Panc1 (cell line): ENCODE measurements at regions not wholly inside any gene's neighbourhood (a gene's known extent, or its start where the extent isn't known, plus 50 kb on each side); places are given as distances from the start of the nearest gene placed in this dataset.

Experiments used
- POLR2AphosphoS5 ChIP-seq: IDR thresholded peaks from 2 replicates; pipeline ENCODE4 v1.6.1; 2012; ENCODE audit warnings: mild to moderate bottlenecking, low read depth, low read length, moderate library complexity
- SIN3A ChIP-seq: IDR thresholded peaks from 2 replicates; pipeline ENCODE4 v1.6.1; 2012; ENCODE audit warnings: low read depth, mild to moderate bottlenecking, low read length, moderate library complexity, borderline replicate concordance; ENCODE audit not compliant: insufficient read depth
- TCF7L2 ChIP-seq: IDR thresholded peaks from 2 replicates; pipeline ENCODE4 v1.6.1; 2011; ENCODE audit warnings: mild to moderate bottlenecking, low read depth, low read length, inconsistent platforms
- TF ChIP-seq, protein P1 (sequence below): fragments of 450-650 bp; IDR thresholded peaks from 2 replicates; pipeline ENCODE4 v1.5.1; 2017; ENCODE audit warnings: mild to moderate bottlenecking
- TF ChIP-seq, protein P2 (sequence below), 2 experiments: IDR thresholded peaks; 2 replicates each; pipeline ENCODE4 v1.6.1; 2011 to 2012; ENCODE audit warnings: low read depth in 2 of 2, control low read depth in 1 of 2, low read length in 1 of 2, mild to moderate bottlenecking in 1 of 2, moderate library complexity in 1 of 2; ENCODE audit not compliant: insufficient read depth in 1 of 2

DNA sequence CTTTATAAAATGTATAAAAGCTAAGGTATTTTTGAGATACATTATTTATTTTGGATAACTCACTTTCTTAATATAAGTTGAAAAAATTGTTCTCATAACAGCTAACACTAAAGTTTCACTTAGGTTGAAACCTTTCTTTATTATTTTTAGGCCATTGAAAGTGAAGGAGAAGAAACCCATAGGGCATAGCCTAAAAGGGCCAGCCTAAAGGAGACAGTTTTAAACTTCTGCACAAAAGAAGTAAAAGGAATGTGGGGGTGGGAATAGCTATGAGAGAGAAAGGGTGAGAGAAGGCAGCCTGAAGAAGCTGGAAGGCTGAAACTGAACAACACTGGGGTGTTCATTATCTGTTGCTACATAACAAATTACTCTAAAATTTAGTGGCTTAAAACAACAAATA is 57.6 kb upstream of the RAPGEF2 start:
- TF ChIP-seq, protein P1, sequence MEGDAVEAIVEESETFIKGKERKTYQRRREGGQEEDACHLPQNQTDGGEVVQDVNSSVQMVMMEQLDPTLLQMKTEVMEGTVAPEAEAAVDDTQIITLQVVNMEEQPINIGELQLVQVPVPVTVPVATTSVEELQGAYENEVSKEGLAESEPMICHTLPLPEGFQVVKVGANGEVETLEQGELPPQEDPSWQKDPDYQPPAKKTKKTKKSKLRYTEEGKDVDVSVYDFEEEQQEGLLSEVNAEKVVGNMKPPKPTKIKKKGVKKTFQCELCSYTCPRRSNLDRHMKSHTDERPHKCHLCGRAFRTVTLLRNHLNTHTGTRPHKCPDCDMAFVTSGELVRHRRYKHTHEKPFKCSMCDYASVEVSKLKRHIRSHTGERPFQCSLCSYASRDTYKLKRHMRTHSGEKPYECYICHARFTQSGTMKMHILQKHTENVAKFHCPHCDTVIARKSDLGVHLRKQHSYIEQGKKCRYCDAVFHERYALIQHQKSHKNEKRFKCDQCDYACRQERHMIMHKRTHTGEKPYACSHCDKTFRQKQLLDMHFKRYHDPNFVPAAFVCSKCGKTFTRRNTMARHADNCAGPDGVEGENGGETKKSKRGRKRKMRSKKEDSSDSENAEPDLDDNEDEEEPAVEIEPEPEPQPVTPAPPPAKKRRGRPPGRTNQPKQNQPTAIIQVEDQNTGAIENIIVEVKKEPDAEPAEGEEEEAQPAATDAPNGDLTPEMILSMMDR: no peak
- no peak for TF ChIP-seq TCF7L2
- no peak for TF ChIP-seq SIN3A
- TF ChIP-seq, protein P2, sequence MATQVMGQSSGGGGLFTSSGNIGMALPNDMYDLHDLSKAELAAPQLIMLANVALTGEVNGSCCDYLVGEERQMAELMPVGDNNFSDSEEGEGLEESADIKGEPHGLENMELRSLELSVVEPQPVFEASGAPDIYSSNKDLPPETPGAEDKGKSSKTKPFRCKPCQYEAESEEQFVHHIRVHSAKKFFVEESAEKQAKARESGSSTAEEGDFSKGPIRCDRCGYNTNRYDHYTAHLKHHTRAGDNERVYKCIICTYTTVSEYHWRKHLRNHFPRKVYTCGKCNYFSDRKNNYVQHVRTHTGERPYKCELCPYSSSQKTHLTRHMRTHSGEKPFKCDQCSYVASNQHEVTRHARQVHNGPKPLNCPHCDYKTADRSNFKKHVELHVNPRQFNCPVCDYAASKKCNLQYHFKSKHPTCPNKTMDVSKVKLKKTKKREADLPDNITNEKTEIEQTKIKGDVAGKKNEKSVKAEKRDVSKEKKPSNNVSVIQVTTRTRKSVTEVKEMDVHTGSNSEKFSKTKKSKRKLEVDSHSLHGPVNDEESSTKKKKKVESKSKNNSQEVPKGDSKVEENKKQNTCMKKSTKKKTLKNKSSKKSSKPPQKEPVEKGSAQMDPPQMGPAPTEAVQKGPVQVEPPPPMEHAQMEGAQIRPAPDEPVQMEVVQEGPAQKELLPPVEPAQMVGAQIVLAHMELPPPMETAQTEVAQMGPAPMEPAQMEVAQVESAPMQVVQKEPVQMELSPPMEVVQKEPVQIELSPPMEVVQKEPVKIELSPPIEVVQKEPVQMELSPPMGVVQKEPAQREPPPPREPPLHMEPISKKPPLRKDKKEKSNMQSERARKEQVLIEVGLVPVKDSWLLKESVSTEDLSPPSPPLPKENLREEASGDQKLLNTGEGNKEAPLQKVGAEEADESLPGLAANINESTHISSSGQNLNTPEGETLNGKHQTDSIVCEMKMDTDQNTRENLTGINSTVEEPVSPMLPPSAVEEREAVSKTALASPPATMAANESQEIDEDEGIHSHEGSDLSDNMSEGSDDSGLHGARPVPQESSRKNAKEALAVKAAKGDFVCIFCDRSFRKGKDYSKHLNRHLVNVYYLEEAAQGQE (IDR thresholded peaks at IDR 0.05; ENCODE audit: insufficient read depth in 1 of 2, low read depth in 2 of 2, low read length in 1 of 2): no peak
- TF ChIP-seq POLR2AphosphoS5: no peak
